ENCODE measurements at regions not wholly inside any gene's neighbourhood (a gene's known extent, or its start where the extent isn't known, plus 50 kb on each side); places are given as distances from the start of the nearest gene placed in this dataset.

GRCh38 chr21:27688773-27689172 lies 721.9 kb upstream of the ADAMTS5 start:
- Mint-ChIP-seq H3K4me3 (no peak overlapping the region), H3K27me3 (ENCODE audit: low read depth) (no peaks in the 10 kb centered on the region), H3K9me3 (peaks cover 14% of the 10 kb centered on the region), H3K36me3 (ENCODE audit: low read depth) (peaks cover 3% of the 10 kb centered on the region), H3K27ac (no peak overlapping the region), H3K4me1 (no peaks in the 10 kb centered on the region)
- no peak for TF ChIP-seq CTCF (IDR thresholded peaks at IDR 0.05; ENCODE audit: unreplicated experiment in 3 of 3)

GRCh38 chr21:27683292-27683691 lies 716.4 kb upstream of the ADAMTS5 start:
- Mint-ChIP-seq H3K4me1 (peaks cover 5% of the 10 kb centered on the region), H3K36me3 (ENCODE audit: low read depth) (peaks cover 1% of the 10 kb centered on the region), H3K9me3 (peaks cover 7% of the 10 kb centered on the region), H3K27me3 (ENCODE audit: low read depth) (no peaks in the 10 kb centered on the region), H3K4me3 (no peak overlapping the region), H3K27ac (no peak overlapping the region)
- no peak for TF ChIP-seq CTCF (IDR thresholded peaks at IDR 0.05; ENCODE audit: unreplicated experiment in 3 of 3)

GRCh38 chr21:27681841-27682240 lies 715.0 kb upstream of the ADAMTS5 start:
- H3K27me3 Mint-ChIP-seq (ENCODE audit: low read depth), result no peaks in the 10 kb centered on the region
- H3K4me1 Mint-ChIP-seq, result peaks cover 5% of the 10 kb centered on the region

GRCh38 chr21:27681038-27681437 lies 714.1 kb upstream of the ADAMTS5 start:
- Mint-ChIP-seq H3K9me3 (peaks cover 2% of the 10 kb centered on the region), H3K36me3 (ENCODE audit: low read depth) (no peaks in the 10 kb centered on the region), H3K4me3 (no peak overlapping the region), H3K27ac (peak overlapping the region in 1 of 3 experiments; percentile 56), H3K27me3 (ENCODE audit: low read depth) (no peaks in the 10 kb centered on the region), H3K4me1 (peaks cover 5% of the 10 kb centered on the region)
- no peak for TF ChIP-seq CTCF (IDR thresholded peaks at IDR 0.05; ENCODE audit: unreplicated experiment in 3 of 3)

More at GRCh38 chr21:27681841-27682240, 715.0 kb upstream of the ADAMTS5 start:
- no peak for TF ChIP-seq CTCF (IDR thresholded peaks at IDR 0.05; ENCODE audit: unreplicated experiment in 3 of 3)
- Mint-ChIP-seq H3K27ac (no peak overlapping the region), H3K9me3 (peaks cover 2% of the 10 kb centered on the region), H3K4me3 (no peak overlapping the region), H3K36me3 (ENCODE audit: low read depth) (no peaks in the 10 kb centered on the region)

GRCh38 chr21:27680181-27680580 lies 713.3 kb upstream of the ADAMTS5 start:
- peak overlapping the region in 2 of 3 experiments; percentile 56 to 72 for H3K27ac Mint-ChIP-seq

More at GRCh38 chr21:27680181-27680580, 713.3 kb upstream of the ADAMTS5 start:
- Mint-ChIP-seq H3K27me3 (ENCODE audit: low read depth) (no peaks in the 10 kb centered on the region), H3K4me3 (no peak overlapping the region), H3K4me1 (peaks cover 5% of the 10 kb centered on the region), H3K9me3 (no peaks in the 10 kb centered on the region), H3K36me3 (ENCODE audit: low read depth) (no peaks in the 10 kb centered on the region)
- no peak for TF ChIP-seq CTCF (IDR thresholded peaks at IDR 0.05; ENCODE audit: unreplicated experiment in 3 of 3)

Measured in nephron (organoid).